GM23338 (cell line): ENCODE measurements at regions not wholly inside any gene's neighbourhood (a gene's known extent, or its start where the extent isn't known, plus 50 kb on each side); places are given as distances from the start of the nearest gene placed in this dataset.

Experiments
- ATAC-seq: fragments of 200-7000 bp; cut with Tn5 transposase; 3 replicates; pipeline ENCODE4 v1.9.1; 2020
- DNase-seq: peaks from one replicate; pipeline ENCODE4 v3.0.0-alpha.2; 2015; ENCODE audit warnings: low spot score
- H2AFZ ChIP-seq: fragments of 200-600 bp; sonication (generic); 2 replicates; pipeline ENCODE4 v1.8.0; 2016; ENCODE audit warnings: antibody characterized with exemption, mild to moderate bottlenecking, moderate library complexity
- H3F3A ChIP-seq: fragments of 200-600 bp; sonication (generic); replicated peaks from 2 replicates; pipeline ENCODE4 v1.8.0; 2017; ENCODE audit warnings: antibody characterized with exemption, mixed run types, low read depth
- H3K27ac ChIP-seq: fragments of 200-600 bp; sonication (generic); 2 replicates; pipeline ENCODE4 v1.6.1; 2016; ENCODE audit warnings: low read depth
- H3K27me3 ChIP-seq: fragments of 200-600 bp; sonication (generic); 2 replicates; pipeline ENCODE4 v1.8.0; 2016; ENCODE audit warnings: mild to moderate bottlenecking, mixed run types, moderate library complexity; ENCODE audit not compliant: insufficient read depth
- H3K36me3 ChIP-seq: fragments of 200-600 bp; sonication (generic); 2 replicates; pipeline ENCODE4 v1.8.0; 2016; ENCODE audit warnings: mild to moderate bottlenecking; ENCODE audit not compliant: insufficient read depth
- H3K4me1 ChIP-seq: fragments of 200-600 bp; sonication (generic); 2 replicates; pipeline ENCODE4 v1.8.0; 2016; ENCODE audit warnings: mild to moderate bottlenecking, moderate library complexity; ENCODE audit not compliant: insufficient read depth
- H3K4me2 ChIP-seq: fragments of 200-600 bp; sonication (generic); 2 replicates; pipeline ENCODE4 v1.7.1; 2017; ENCODE audit warnings: mixed run types
- H3K4me3 ChIP-seq: fragments of 200-600 bp; sonication (generic); 2 replicates; pipeline ENCODE4 v1.6.1; 2016; ENCODE audit warnings: mixed run types
- H3K79me2 ChIP-seq: fragments of 200-600 bp; sonication (generic); replicated peaks from 2 replicates; pipeline ENCODE4 v1.8.0; 2017; ENCODE audit warnings: mild to moderate bottlenecking; ENCODE audit not compliant: insufficient read depth
- H3K9me2 ChIP-seq: fragments of 200-600 bp; sonication (generic); 2 replicates; pipeline ENCODE4 v1.8.0; 2017; ENCODE audit not compliant: insufficient read depth
- H4K20me1 ChIP-seq: fragments of 200-600 bp; sonication (generic); replicated peaks from 2 replicates; pipeline ENCODE4 v1.8.0; 2017; ENCODE audit warnings: mild to moderate bottlenecking; ENCODE audit not compliant: insufficient read depth
- H3K27ac Mint-ChIP-seq: 2 replicates; pipeline ENCODE4 v1.8.0; 2020; ENCODE audit warnings: inconsistent platforms, mild to moderate bottlenecking, moderate library complexity, mixed read lengths
- H3K27me3 Mint-ChIP-seq: 3 replicates; pipeline ENCODE4 v1.8.0; 2022; ENCODE audit warnings: low read depth, mild to moderate bottlenecking, moderate library complexity, mixed read lengths, inconsistent platforms; ENCODE audit not compliant: insufficient read depth, poor library complexity
- H3K36me3 Mint-ChIP-seq: 3 replicates; pipeline ENCODE4 v1.8.0; 2021; ENCODE audit warnings: low read depth, mild to moderate bottlenecking, inconsistent platforms, moderate library complexity, mixed read lengths
- H3K4me1 Mint-ChIP-seq: 3 replicates; pipeline ENCODE4 v1.8.0; 2020; ENCODE audit warnings: mild to moderate bottlenecking, inconsistent platforms, mixed read lengths
- H3K4me3 Mint-ChIP-seq: 3 replicates; pipeline ENCODE4 v1.8.0; 2021; ENCODE audit warnings: moderate library complexity, mild to moderate bottlenecking, inconsistent platforms, mixed read lengths
- H3K9me3 Mint-ChIP-seq: 3 replicates; pipeline ENCODE4 v1.8.0; 2020; ENCODE audit warnings: moderate library complexity, mild to moderate bottlenecking, inconsistent platforms, mixed read lengths
- CREB1 ChIP-seq: fragments of 250-450 bp; sonication (Bioruptor Pico); IDR thresholded peaks from 2 replicates; pipeline ENCODE4 v1.5.0; 2020; ENCODE audit warnings: low read depth, mild to moderate bottlenecking, moderate library complexity
- ETS1 ChIP-seq: IDR thresholded peaks from 2 replicates; pipeline ENCODE4 v1.6.1; 2016; ENCODE audit warnings: antibody characterized with exemption
- EZH2 ChIP-seq: fragments of 200-600 bp; sonication (generic); IDR thresholded peaks from one replicate; pipeline ENCODE4 v1.8.0; 2017; ENCODE audit warnings: antibody characterized with exemption, mild to moderate bottlenecking, low read depth; ENCODE audit not compliant: unreplicated experiment
- EZH2phosphoT487 ChIP-seq: fragments of 200-600 bp; sonication (generic); IDR thresholded peaks from one replicate; pipeline ENCODE4 v1.8.1; 2018; ENCODE audit warnings: antibody characterized with exemption; ENCODE audit not compliant: unreplicated experiment
- JUNB ChIP-seq: IDR thresholded peaks from one replicate; pipeline ENCODE4 v1.6.1; 2016; ENCODE audit warnings: antibody characterized with exemption; ENCODE audit not compliant: unreplicated experiment
- NANOG ChIP-seq: IDR thresholded peaks from 2 replicates; pipeline ENCODE4 v1.6.1; 2016; ENCODE audit warnings: antibody characterized with exemption, borderline replicate concordance
- POLR2AphosphoS5 ChIP-seq: IDR thresholded peaks from 2 replicates; pipeline ENCODE4 v1.6.1; 2016; ENCODE audit warnings: antibody characterized with exemption, low read depth
- REST ChIP-seq: IDR thresholded peaks from one replicate; pipeline ENCODE4 v1.6.1; 2018; ENCODE audit warnings: antibody characterized with exemption; ENCODE audit not compliant: unreplicated experiment
- STAT1 ChIP-seq: IDR thresholded peaks from one replicate; pipeline ENCODE4 v1.6.1; 2016; ENCODE audit warnings: antibody characterized with exemption; ENCODE audit not compliant: unreplicated experiment
- ZNF114 ChIP-seq: fragments of 250-450 bp; sonication (Bioruptor Pico); IDR thresholded peaks from 2 replicates; pipeline ENCODE4 v1.5.0; 2020; ENCODE audit warnings: mild to moderate bottlenecking, moderate library complexity
- ZNF331 ChIP-seq: fragments of 250-450 bp; sonication (Bioruptor Pico); IDR thresholded peaks from 2 replicates; pipeline ENCODE4 v1.5.0; 2020; ENCODE audit warnings: low read depth, mild to moderate bottlenecking, moderate library complexity
- ZNF462 ChIP-seq: fragments of 250-450 bp; sonication (Bioruptor Pico); IDR thresholded peaks from 2 replicates; pipeline ENCODE4 v1.5.0; 2020; ENCODE audit warnings: mild to moderate bottlenecking, moderate library complexity

GRCh38 chrX:117628381-117628780, 488.2 kb downstream of the KLHL13 start:
- peaks cover 2% of the 10 kb centered on the region; the same call in 1 of the 3 replicates for H3K4me1 Mint-ChIP-seq

More at GRCh38 chrX:117628381-117628780, 488.2 kb downstream of the KLHL13 start:
- H3K4me1 ChIP-seq: no peaks in the 10 kb centered on the region
- H3K36me3 ChIP-seq: no peaks in the 10 kb centered on the region
- no peaks in the 10 kb centered on the region for H4K20me1 ChIP-seq
- TF ChIP-seq EZH2phosphoT487: no peak
- no peak for TF ChIP-seq EZH2
- TF ChIP-seq REST: no peak
- no peak for TF ChIP-seq JUNB
- TF ChIP-seq POLR2AphosphoS5: no peak
- no peak for TF ChIP-seq ZNF331 (CRISPR knock-in tag)
- TF ChIP-seq ZNF114: no peak
- no peak for TF ChIP-seq NANOG
- no peak for TF ChIP-seq STAT1
- TF ChIP-seq CREB1 (CRISPR knock-in tag): no peak
- TF ChIP-seq ZNF462 (CRISPR knock-in tag): no peak
- no peak for TF ChIP-seq ETS1
- no peaks in the 10 kb centered on the region for H3K27me3 Mint-ChIP-seq
- H2AFZ ChIP-seq: no peak overlapping the region
- H3K36me3 Mint-ChIP-seq: no peaks in the 10 kb centered on the region
- no peaks in the 10 kb centered on the region for H3K79me2 ChIP-seq
- no peak for ATAC-seq
- H3K4me3 Mint-ChIP-seq: no peak overlapping the region
- H3K9me2 ChIP-seq: no peaks in the 10 kb centered on the region
- no peak for DNase-seq
- H3K27ac ChIP-seq: no peak overlapping the region
- no peaks in the 10 kb centered on the region for H3K9me3 Mint-ChIP-seq
- no peak overlapping the region for H3K4me2 ChIP-seq
- no peaks in the 10 kb centered on the region for H3F3A ChIP-seq
- no peak overlapping the region for H3K4me3 ChIP-seq
- no peaks in the 10 kb centered on the region for H3K27me3 ChIP-seq
- H3K27ac Mint-ChIP-seq: no peak overlapping the region
